Chondrocyte (in vitro differentiated cells): ENCODE measurements at regions not wholly inside any gene's neighbourhood (a gene's known extent, or its start where the extent isn't known, plus 50 kb on each side); places are given as distances from the start of the nearest gene placed in this dataset.

Experiments used
- DNase-seq: peaks from one replicate; pipeline ENCODE4 v3.0.0; 2021; ENCODE audit warnings: mixed read lengths, low spot score
- H3K27ac Mint-ChIP-seq: one replicate; pipeline ENCODE4 v1.8.0; 2021; ENCODE audit warnings: mild to moderate bottlenecking, moderate library complexity, mixed read lengths; ENCODE audit not compliant: unreplicated experiment
- H3K27me3 Mint-ChIP-seq: 2 replicates; pipeline ENCODE4 v1.8.0; 2021; ENCODE audit warnings: low read depth, mixed read lengths
- H3K36me3 Mint-ChIP-seq: 2 replicates; pipeline ENCODE4 v1.8.0; 2021; ENCODE audit warnings: low read depth, mixed read lengths
- H3K4me1 Mint-ChIP-seq: 2 replicates; pipeline ENCODE4 v1.8.0; 2021; ENCODE audit warnings: low read depth, mild to moderate bottlenecking, mixed read lengths
- H3K4me3 Mint-ChIP-seq: one replicate; pipeline ENCODE4 v1.8.0; 2021; ENCODE audit warnings: mild to moderate bottlenecking, moderate library complexity, mixed read lengths; ENCODE audit not compliant: unreplicated experiment
- H3K9me3 Mint-ChIP-seq: 2 replicates; pipeline ENCODE4 v1.8.0; 2021; ENCODE audit warnings: low read depth, mixed read lengths
- CTCF ChIP-seq: fragments of 200-600 bp; sonication (generic); IDR thresholded peaks from 2 replicates; pipeline ENCODE4 v1.5.0; 2021; ENCODE audit warnings: antibody characterized with exemption, mild to moderate bottlenecking, moderate library complexity

- H3K4me1 Mint-ChIP-seq = no peaks in the 10 kb centered on the region
- no peaks in the 10 kb centered on the region for H3K9me3 Mint-ChIP-seq
- DNase-seq = no peak
- H3K4me3 Mint-ChIP-seq = no peak overlapping the region
- H3K36me3 Mint-ChIP-seq = no peaks in the 10 kb centered on the region
- H3K27ac Mint-ChIP-seq = no peak overlapping the region
- H3K27me3 Mint-ChIP-seq = no peaks in the 10 kb centered on the region
- TF ChIP-seq CTCF = no peak
Observed at GRCh38 chr11:111045874-111046273, 199.7 kb upstream of the POU2AF2 start.

DNA sequence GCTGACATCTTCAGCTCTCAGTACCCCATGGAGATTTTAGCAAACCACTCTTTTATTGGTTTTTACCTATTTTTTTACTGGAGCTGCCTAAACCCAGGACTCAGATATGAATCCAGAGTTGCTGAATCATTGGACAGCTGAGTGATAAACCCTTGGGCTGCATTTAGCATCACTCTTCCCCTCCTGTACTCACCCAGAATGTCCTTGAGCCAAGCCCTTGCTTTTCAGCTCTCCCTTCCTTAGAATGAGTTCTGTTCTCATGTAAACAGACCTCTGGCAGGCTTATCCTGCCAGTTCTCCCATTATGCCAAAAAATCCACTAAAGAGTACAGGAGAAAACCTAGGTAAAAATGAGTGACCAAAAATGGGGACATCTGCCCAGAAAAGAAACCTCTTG is 200.1 kb upstream of the POU2AF2 start:
- TF ChIP-seq CTCF = no peak
- no peak overlapping the region for H3K27ac Mint-ChIP-seq
- no peak for DNase-seq
- H3K36me3 Mint-ChIP-seq = no peaks in the 10 kb centered on the region
- no peaks in the 10 kb centered on the region for H3K9me3 Mint-ChIP-seq
- H3K4me3 Mint-ChIP-seq = no peak overlapping the region
- no peaks in the 10 kb centered on the region for H3K4me1 Mint-ChIP-seq
- no peaks in the 10 kb centered on the region for H3K27me3 Mint-ChIP-seq

GRCh38 chr11:111044751-111045406 is 200.6 kb upstream of the POU2AF2 start:
- H3K27me3 Mint-ChIP-seq = no peaks in the 10 kb centered on the region
- H3K9me3 Mint-ChIP-seq = no peaks in the 10 kb centered on the region
- H3K4me1 Mint-ChIP-seq = no peaks in the 10 kb centered on the region
- no peaks in the 10 kb centered on the region for H3K36me3 Mint-ChIP-seq
- no peak overlapping the region for H3K27ac Mint-ChIP-seq
- no peak for TF ChIP-seq CTCF
- no peak for DNase-seq
- H3K4me3 Mint-ChIP-seq = no peak overlapping the region

DNA sequence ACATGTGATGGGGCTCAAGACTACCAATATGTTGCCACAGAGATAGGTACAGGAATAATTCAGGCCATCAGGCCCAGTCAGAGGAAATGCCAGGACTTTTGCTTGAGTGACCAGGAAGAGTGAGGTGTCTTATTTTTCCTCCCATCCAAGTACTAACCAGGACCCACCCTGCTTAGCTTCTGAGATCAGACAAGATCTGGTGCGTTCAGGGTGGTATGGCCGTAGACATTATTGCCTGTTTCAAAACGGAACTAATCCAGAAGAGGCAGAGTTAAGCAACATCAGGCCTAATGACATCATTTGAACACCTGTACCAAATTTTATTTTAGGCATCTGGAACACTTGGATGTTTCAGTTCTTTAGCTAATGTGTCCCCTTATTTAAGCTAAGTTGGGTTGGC is 205.5 kb upstream of the POU2AF2 start:
- H3K27me3 Mint-ChIP-seq = peaks cover 2% of the 10 kb centered on the region
- peaks cover 12% of the 10 kb centered on the region for H3K9me3 Mint-ChIP-seq
- H3K4me1 Mint-ChIP-seq = no peaks in the 10 kb centered on the region
- H3K36me3 Mint-ChIP-seq = no peaks in the 10 kb centered on the region
- TF ChIP-seq CTCF = no peak
- no peak overlapping the region for H3K27ac Mint-ChIP-seq
- H3K4me3 Mint-ChIP-seq = no peak overlapping the region
- no peak for DNase-seq

DNA sequence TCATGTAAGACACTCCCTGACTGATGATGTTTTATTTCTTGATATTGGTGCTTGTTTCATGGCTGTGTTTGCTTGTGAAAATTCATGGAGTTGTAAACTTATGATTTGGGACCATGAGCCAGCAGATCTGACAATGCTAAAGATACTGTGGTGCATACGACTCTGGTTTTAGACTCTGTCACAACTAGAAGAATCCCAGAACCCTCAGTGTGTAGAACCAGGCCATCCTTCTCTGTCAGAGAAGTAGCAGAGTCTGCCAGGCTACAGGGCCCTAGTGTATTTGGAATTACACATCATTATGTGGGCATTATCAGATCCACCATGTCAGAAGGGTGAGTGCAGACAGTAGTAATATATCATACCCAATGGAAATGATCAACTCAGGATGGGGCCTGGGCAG is 209.8 kb upstream of the POU2AF2 start:
- TF ChIP-seq CTCF = no peak
- no peak overlapping the region for H3K4me3 Mint-ChIP-seq
- H3K27me3 Mint-ChIP-seq = peaks cover 3% of the 10 kb centered on the region
- DNase-seq = no peak
- peaks cover 26% of the 10 kb centered on the region for H3K9me3 Mint-ChIP-seq
- no peak overlapping the region for H3K27ac Mint-ChIP-seq
- H3K4me1 Mint-ChIP-seq = no peaks in the 10 kb centered on the region
- H3K36me3 Mint-ChIP-seq = no peaks in the 10 kb centered on the region
